PC-3 (cell line): ENCODE measurements at regions not wholly inside any gene's neighbourhood (a gene's known extent, or its start where the extent isn't known, plus 50 kb on each side); places are given as distances from the start of the nearest gene placed in this dataset.
"Not testable (repeated sequence)": the region's sequence is repeated elsewhere in the genome, so short reads cannot be mapped to it uniquely, and the experiment has no call there.

ENCODE experiments used
- ATAC-seq: fragments of 200-7000 bp; cut with Tn5 transposase; 2 replicates; pipeline ENCODE4 v1.9.1; 2020; ENCODE audit warnings: mild to moderate bottlenecking, moderate library complexity
- BruUV-seq: library from RNA; stranded (reverse); fragments of 400-500 nt; replicated peaks from 2 replicates; lab custom pipeline; 2021; lab: Mats Ljungman, UMichigan
- CTCF ChIA-PET: fragments of 300-600 bp; sonication (Branson Sonifier 250); formaldehyde crosslinking; loops from one replicate; lab custom pipeline; 2022; ENCODE audit warnings: antibody characterized with exemption; lab: Charles Lee
- POLR2A ChIA-PET: fragments of 300-600 bp; sonication (Branson Sonifier 250); formaldehyde crosslinking; loops from one replicate; lab custom pipeline; 2022; ENCODE audit warnings: antibody characterized with exemption; ENCODE audit not compliant: unreplicated experiment; lab: Charles Lee
- DNase-seq: peaks from one replicate; pipeline ENCODE4 v3.0.0-alpha.2; 2015
- H2AFZ ChIP-seq: fragments of 300-600 bp; sonication (generic); 2 replicates; pipeline ENCODE4 v1.6.0; 2016; ENCODE audit warnings: antibody characterized with exemption, low read length
- H3F3A ChIP-seq: fragments of 300-600 bp; sonication (generic); one replicate; pipeline ENCODE4 v1.6.0; 2017; ENCODE audit warnings: antibody characterized with exemption, low read length, control low read depth, mild to moderate bottlenecking; ENCODE audit not compliant: unreplicated experiment
- H3K27ac ChIP-seq: fragments of 300-600 bp; sonication (generic); 2 replicates; pipeline ENCODE4 v1.5.1; 2016; ENCODE audit warnings: mild to moderate bottlenecking, low read length
- H3K27me3 ChIP-seq: fragments of 300-600 bp; sonication (generic); 2 replicates; pipeline ENCODE4 v1.6.1; 2016; ENCODE audit warnings: low read length, mixed read lengths
- H3K36me3 ChIP-seq: fragments of 300-600 bp; sonication (generic); 2 replicates; pipeline ENCODE4 v1.6.1; 2016; ENCODE audit warnings: low read depth, mixed run types, low read length, mixed read lengths
- H3K4me1 ChIP-seq: fragments of 300-600 bp; sonication (generic); 2 replicates; pipeline ENCODE4 v1.5.1; 2016; ENCODE audit warnings: low read length; ENCODE audit not compliant: insufficient read depth
- H3K4me2 ChIP-seq: fragments of 300-600 bp; sonication (generic); 2 replicates; pipeline ENCODE4 v1.6.0; 2016; ENCODE audit warnings: low read length
- H3K4me3 ChIP-seq: fragments of 300-600 bp; sonication (generic); 2 replicates; pipeline ENCODE4 v1.5.1; 2016; ENCODE audit warnings: mild to moderate bottlenecking, low read length, mixed read lengths
- H3K79me2 ChIP-seq: fragments of 300-600 bp; sonication (generic); 2 replicates; pipeline ENCODE4 v1.6.1; 2017; ENCODE audit warnings: low read length, mixed read lengths
- H3K9ac ChIP-seq: fragments of 300-600 bp; sonication (generic); 2 replicates; pipeline ENCODE4 v1.6.0; 2016; ENCODE audit warnings: mild to moderate bottlenecking, low read length
- H3K9me2 ChIP-seq: fragments of 300-600 bp; sonication (generic); replicated peaks from 2 replicates; pipeline ENCODE4 v1.6.1; 2016; ENCODE audit warnings: mixed run types, low read length, mixed read lengths
- H3K9me3 ChIP-seq: fragments of 300-600 bp; sonication (generic); 2 replicates; pipeline ENCODE4 v1.6.1; 2016; ENCODE audit warnings: low read length, mixed read lengths
- H4K20me1 ChIP-seq: fragments of 300-600 bp; sonication (generic); 2 replicates; pipeline ENCODE4 v1.6.1; 2016; ENCODE audit warnings: low read length, mixed read lengths
- EZH2 ChIP-seq: fragments of 300-600 bp; sonication (generic); IDR thresholded peaks from one replicate; pipeline ENCODE4 v1.6.1; 2017; ENCODE audit warnings: antibody characterized with exemption, mild to moderate bottlenecking, low read length; ENCODE audit not compliant: unreplicated experiment
- EZH2phosphoT487 ChIP-seq: fragments of 300-600 bp; sonication (generic); IDR thresholded peaks from 2 replicates; pipeline ENCODE4 v1.6.1; 2018; ENCODE audit warnings: mild to moderate bottlenecking, antibody characterized with exemption, low read length, borderline replicate concordance
- intact Hi-C: fragments of 100-400 bp; cut with micrococcal nuclease; formaldehyde crosslinking; loops from 2 replicates; pipeline ENCODE4 v1.9.0; 2023
- TF ChIP-seq, protein P1 (sequence below): fragments of 300-600 bp; sonication (generic); conservative IDR thresholded peaks from 2 replicates; pipeline ENCODE4 v1.5.1; 2017; ENCODE audit warnings: antibody characterized with exemption, low read depth, mild to moderate bottlenecking, low read length

DNA sequence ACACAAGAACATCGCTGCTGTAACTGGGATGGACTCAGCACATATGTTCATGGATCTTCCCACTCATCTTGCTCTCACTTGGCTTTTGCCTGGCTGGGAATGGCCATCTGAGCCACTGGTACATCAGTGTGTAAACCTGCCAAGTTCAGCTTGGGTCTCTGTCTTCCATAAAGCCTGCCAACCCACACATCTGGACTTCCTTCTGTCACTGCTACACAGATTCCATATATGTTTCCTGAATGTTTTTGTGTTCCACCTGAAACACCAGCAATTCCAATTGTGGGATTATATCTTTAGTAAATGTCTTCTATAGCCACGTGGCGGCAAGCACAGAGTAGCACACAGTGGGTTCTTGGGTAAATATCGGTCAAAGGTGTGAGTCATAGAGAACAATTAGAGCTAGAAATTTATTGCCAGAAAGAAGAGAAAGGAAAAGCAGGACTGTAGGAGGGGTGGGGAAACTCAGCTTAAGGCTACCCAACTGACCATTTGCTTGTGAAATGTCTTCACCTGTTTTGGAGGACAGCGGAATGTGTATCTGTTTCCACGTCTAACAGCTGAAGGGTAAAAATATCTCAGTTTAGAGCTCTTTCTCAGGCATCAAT, 125.9 kb downstream of the MFAP3L start:
- Histone ChIP-seq H3K4me3 (no peak overlapping the region), H3K36me3 (no peaks in the 10 kb centered on the region), H3K9ac (no peak overlapping the region), H3K27ac (no peak overlapping the region), H3F3A (no peaks in the 10 kb centered on the region), H3K9me2 (no peaks in the 10 kb centered on the region), H3K79me2 (no peaks in the 10 kb centered on the region), H2AFZ (no peak overlapping the region), H3K9me3 (no peaks in the 10 kb centered on the region), H3K27me3 (peaks cover 26% of the 10 kb centered on the region), H3K4me1 (no peaks in the 10 kb centered on the region), H4K20me1 (no peaks in the 10 kb centered on the region), H3K4me2 (no peak overlapping the region)
- BruUV-seq: no TSS peak
- DNase-seq (peak; percentile 25), ATAC-seq (no peak)
- CTCF ChIA-PET: no interaction called here
- intact Hi-C loops: no loop called here
- no peak for TF ChIP-seq EZH2phosphoT487
- TF ChIP-seq EZH2: no peak
- TF ChIP-seq, protein P1, sequence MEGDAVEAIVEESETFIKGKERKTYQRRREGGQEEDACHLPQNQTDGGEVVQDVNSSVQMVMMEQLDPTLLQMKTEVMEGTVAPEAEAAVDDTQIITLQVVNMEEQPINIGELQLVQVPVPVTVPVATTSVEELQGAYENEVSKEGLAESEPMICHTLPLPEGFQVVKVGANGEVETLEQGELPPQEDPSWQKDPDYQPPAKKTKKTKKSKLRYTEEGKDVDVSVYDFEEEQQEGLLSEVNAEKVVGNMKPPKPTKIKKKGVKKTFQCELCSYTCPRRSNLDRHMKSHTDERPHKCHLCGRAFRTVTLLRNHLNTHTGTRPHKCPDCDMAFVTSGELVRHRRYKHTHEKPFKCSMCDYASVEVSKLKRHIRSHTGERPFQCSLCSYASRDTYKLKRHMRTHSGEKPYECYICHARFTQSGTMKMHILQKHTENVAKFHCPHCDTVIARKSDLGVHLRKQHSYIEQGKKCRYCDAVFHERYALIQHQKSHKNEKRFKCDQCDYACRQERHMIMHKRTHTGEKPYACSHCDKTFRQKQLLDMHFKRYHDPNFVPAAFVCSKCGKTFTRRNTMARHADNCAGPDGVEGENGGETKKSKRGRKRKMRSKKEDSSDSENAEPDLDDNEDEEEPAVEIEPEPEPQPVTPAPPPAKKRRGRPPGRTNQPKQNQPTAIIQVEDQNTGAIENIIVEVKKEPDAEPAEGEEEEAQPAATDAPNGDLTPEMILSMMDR: no peak
- POLR2A ChIA-PET: no interaction called here

DNA sequence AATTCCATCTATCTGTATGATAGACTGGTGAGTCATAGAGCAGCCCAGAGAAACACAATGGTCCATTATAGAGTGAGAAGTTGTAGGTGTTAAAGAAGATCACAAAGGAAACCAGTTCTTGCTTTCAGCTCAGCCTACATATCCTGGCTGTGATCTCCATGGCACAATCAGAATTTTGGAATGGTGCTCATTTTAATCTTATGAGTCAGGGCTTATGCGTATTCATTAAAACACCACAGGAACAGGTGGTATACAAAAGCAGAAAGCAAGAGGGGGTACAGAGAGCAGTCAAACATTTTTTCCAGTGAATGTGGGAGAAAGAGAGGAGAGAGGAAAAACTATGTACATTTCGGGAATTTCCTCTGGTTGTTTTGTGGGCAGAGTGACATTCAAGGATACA, 126.9 kb downstream of the MFAP3L start:
- Histone ChIP-seq H2AFZ (no peak overlapping the region), H3K9ac (no peak overlapping the region), H3K4me3 (no peak overlapping the region), H3K4me1 (no peaks in the 10 kb centered on the region), H4K20me1 (no peaks in the 10 kb centered on the region), H3K9me2 (no peaks in the 10 kb centered on the region), H3K27me3 (peaks cover 17% of the 10 kb centered on the region), H3K9me3 (no peaks in the 10 kb centered on the region), H3K36me3 (no peaks in the 10 kb centered on the region), H3K27ac (no peak overlapping the region), H3F3A (no peaks in the 10 kb centered on the region), H3K4me2 (no peak overlapping the region), H3K79me2 (no peaks in the 10 kb centered on the region)
- intact Hi-C loops: no loop called here
- CTCF ChIA-PET: no interaction called here
- POLR2A ChIA-PET: no interaction called here
- DNase-seq (peak; percentile 34), ATAC-seq (peak; percentile 31; the same call in 1 of the 2 replicates)
- BruUV-seq: no TSS peak
- TF ChIP-seq, protein P1: no peak
- TF ChIP-seq EZH2phosphoT487 (no peak), EZH2 (no peak)

DNA sequence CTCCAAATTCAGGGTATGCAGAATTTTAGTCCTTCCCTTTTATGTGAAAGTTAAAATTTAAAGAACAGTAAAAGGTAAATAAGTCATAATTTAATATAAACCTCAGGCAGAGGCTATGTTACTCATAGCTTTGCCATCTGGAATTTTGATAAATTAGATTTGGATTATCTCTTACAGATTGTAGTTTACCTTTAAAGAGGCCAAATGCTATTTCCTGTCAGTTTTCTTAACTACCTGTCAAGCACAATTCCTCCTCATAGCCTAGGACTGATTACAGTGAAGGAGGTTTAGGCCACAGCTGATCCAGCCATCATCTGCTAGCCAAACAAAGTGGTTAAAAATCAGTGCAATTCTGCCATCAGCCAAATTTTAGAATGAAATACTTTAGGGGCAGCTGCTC, 128.1 kb downstream of the MFAP3L start:
- H3K27ac ChIP-seq: no peak overlapping the region
- H3K79me2 ChIP-seq: no peaks in the 10 kb centered on the region
- ATAC-seq (no peak), DNase-seq (no peak)
- ChIA-PET CTCF (no interaction called here), POLR2A (no interaction called here)
- H3K4me2 ChIP-seq: no peak overlapping the region
- intact Hi-C loops: no loop called here
- H3K9me2 ChIP-seq: no peaks in the 10 kb centered on the region
- no peaks in the 10 kb centered on the region for H3F3A ChIP-seq
- no peak for TF ChIP-seq EZH2
- no peaks in the 10 kb centered on the region for H3K9me3 ChIP-seq
- H3K4me3 ChIP-seq: no peak overlapping the region
- H4K20me1 ChIP-seq: no peaks in the 10 kb centered on the region
- BruUV-seq: no TSS peak
- H3K36me3 ChIP-seq: no peaks in the 10 kb centered on the region
- H3K4me1 ChIP-seq: no peaks in the 10 kb centered on the region
- H2AFZ ChIP-seq: no peak overlapping the region
- no peak overlapping the region for H3K9ac ChIP-seq
- H3K27me3 ChIP-seq: peaks cover 15% of the 10 kb centered on the region

DNA sequence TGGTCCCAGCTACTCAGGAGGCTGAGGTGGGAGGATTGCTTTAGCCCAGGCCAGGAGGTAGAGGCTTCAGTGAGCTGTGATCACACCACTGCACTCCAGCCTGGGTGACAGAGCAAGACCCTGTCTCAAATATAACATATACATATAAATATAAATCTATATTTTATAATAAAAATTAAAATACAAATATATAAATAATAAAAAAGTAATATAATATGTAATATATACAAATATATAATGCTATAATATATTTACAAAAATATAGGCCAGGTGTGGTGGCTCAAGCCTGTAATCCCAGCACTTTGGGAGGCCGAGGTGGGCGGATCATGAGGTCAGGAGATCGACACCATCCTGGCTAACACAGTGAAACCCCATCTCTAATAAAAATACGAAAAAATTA, 131.4 kb downstream of the MFAP3L start:
- H4K20me1 ChIP-seq, H3K4me2 ChIP-seq, H3F3A ChIP-seq, H2AFZ ChIP-seq, H3K9me3 ChIP-seq, CTCF ChIA-PET, H3K9ac ChIP-seq, H3K27ac ChIP-seq, BruUV-seq, H3K79me2 ChIP-seq, H3K9me2 ChIP-seq, ATAC-seq, POLR2A ChIA-PET, H3K4me3 ChIP-seq, H3K36me3 ChIP-seq, DNase-seq, H3K4me1 ChIP-seq, intact Hi-C loops: not testable (repeated sequence)
- peaks cover 11% of the 10 kb centered on the region for H3K27me3 ChIP-seq
